Choroid plexus epithelial cell (primary cell): ENCODE measurements at regions not wholly inside any gene's neighbourhood (a gene's known extent, or its start where the extent isn't known, plus 50 kb on each side); places are given as distances from the start of the nearest gene placed in this dataset.

ENCODE experiments used
- DNase-seq: peaks from one replicate; pipeline ENCODE4 v3.0.0-alpha.2; 2010; ENCODE audit warnings: low read depth
- H3K4me3 ChIP-seq: 2 replicates; pipeline ENCODE4 v1.5.1; 2011; ENCODE audit warnings: low read depth, mild to moderate bottlenecking, control low read depth, low read length, moderate library complexity
- TF ChIP-seq, protein P1 (sequence below): conservative IDR thresholded peaks from 2 replicates; pipeline ENCODE4 v1.5.1; 2011; ENCODE audit warnings: low read depth, mild to moderate bottlenecking, control low read depth, inconsistent platforms, low read length, moderate library complexity

- DNase-seq, result peak; percentile 18
- no peak overlapping the region for H3K4me3 ChIP-seq
- TF ChIP-seq, protein P1, sequence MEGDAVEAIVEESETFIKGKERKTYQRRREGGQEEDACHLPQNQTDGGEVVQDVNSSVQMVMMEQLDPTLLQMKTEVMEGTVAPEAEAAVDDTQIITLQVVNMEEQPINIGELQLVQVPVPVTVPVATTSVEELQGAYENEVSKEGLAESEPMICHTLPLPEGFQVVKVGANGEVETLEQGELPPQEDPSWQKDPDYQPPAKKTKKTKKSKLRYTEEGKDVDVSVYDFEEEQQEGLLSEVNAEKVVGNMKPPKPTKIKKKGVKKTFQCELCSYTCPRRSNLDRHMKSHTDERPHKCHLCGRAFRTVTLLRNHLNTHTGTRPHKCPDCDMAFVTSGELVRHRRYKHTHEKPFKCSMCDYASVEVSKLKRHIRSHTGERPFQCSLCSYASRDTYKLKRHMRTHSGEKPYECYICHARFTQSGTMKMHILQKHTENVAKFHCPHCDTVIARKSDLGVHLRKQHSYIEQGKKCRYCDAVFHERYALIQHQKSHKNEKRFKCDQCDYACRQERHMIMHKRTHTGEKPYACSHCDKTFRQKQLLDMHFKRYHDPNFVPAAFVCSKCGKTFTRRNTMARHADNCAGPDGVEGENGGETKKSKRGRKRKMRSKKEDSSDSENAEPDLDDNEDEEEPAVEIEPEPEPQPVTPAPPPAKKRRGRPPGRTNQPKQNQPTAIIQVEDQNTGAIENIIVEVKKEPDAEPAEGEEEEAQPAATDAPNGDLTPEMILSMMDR, result no peak
Measured at GRCh38 chr3:44030687-44031305, 210.9 kb upstream of the TOPAZ1 start.

DNA sequence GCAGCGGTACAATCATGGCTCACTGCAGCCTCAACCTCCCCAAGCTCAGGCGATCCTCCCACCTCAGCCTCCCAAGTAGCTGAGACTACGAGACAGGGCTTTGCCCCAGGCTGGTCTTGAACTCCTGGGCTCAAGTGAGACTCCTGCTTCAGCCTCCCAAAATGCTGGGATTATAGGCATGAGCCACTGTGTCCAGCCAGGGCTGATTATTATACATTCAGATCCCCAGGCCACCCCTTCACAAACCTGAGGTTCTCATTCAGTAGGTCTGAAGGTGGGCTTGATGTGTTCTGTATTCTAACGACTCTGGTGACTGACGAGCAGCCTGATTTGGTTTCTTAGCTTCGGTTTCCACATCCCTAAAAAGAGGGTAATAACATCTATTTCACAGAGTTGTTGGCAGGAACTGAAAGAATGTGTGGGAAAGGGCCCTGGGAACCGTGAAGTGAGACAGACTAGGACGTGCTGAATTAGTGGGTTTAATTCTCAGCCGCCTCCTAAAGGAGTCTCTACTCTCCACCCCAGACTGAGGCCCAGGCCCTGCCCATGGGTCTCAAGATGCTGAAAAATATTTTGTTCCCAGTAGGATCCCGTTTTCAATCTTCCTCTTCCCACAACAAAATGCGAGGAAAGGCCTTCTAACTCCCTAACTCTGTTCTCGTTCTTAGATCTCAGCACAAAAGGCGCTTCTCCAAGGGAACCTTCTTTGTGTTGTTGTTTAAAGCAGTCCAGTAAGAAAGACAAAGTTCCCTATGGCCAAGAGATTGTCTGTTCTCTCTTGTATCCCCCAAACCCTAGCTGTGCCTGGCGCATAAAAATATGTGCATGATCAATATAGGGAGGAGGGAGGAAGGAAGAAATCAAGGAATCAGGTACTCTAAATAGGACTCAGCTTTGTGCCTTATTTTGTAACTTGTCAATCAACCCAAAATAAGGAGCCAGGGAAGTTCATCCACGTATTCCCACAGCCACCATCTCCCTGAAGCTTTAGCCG is 210.0 kb upstream of the TOPAZ1 start:
- no peak for DNase-seq
- TF ChIP-seq, protein P1, result no peak
- H3K4me3 ChIP-seq, result no peak overlapping the region

- no peak overlapping the region for H3K4me3 ChIP-seq
- TF ChIP-seq, protein P1, result no peak
- no peak for DNase-seq
Measured at GRCh38 chr3:44032487-44032886, 209.2 kb upstream of the TOPAZ1 start.

DNA sequence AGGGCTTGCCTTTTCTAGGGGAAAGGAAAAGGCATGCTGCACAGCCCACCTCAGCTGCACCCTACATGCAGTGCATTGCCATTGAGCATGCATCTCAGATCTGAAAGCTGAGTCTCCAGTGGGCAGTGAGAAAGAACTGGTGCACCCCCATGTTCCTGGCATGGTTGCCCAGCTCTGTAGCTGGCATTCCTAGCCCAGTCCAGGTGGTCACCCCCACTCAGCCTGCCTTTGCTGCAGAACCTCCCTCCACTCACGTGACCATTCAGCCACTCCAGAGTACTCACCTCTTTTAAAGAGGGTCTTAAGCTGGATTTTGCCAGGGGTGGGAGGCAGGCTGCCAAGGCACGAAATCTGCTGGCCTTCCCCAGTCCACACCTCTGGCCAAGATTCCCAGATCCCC is 208.6 kb upstream of the TOPAZ1 start:
- no peak overlapping the region for H3K4me3 ChIP-seq
- TF ChIP-seq, protein P1, result no peak
- no peak for DNase-seq

- TF ChIP-seq, protein P1, result no peak
- no peak for DNase-seq
- H3K4me3 ChIP-seq, result no peak overlapping the region
Measured at GRCh38 chr3:44036850-44037249, 204.8 kb upstream of the TOPAZ1 start.

GRCh38 chr3:44039006-44039405 is 202.7 kb upstream of the TOPAZ1 start:
- DNase-seq, result no peak
- no peak overlapping the region for H3K4me3 ChIP-seq

More at GRCh38 chr3:44039006-44039405, 202.7 kb upstream of the TOPAZ1 start:
- TF ChIP-seq, protein P1, result no peak
